IMR-90 (cell line): ENCODE measurements at regions not wholly inside any gene's neighbourhood (a gene's known extent, or its start where the extent isn't known, plus 50 kb on each side); places are given as distances from the start of the nearest gene placed in this dataset.

Experiments used
- ATAC-seq: fragments of 200-7000 bp; cut with Tn5 transposase; 2 replicates; pipeline ENCODE4 v1.9.1; 2020; ENCODE audit warnings: low read depth, mild to moderate bottlenecking, moderate library complexity
- BruUV-seq: library from RNA; stranded (reverse); fragments of 400-500 nt; replicated peaks from 2 replicates; lab custom pipeline; 2021; lab: Mats Ljungman, UMichigan
- CTCF ChIA-PET: fragments of 300-600 bp; formaldehyde crosslinking; extraction: SDS; loops from one replicate; lab custom pipeline; 2021; ENCODE audit warnings: antibody characterized with exemption; lab: Yijun Ruan, JAX
- POLR2A ChIA-PET: fragments of 300-600 bp; sonication (Branson Sonifier 250); formaldehyde crosslinking; loops from one replicate; lab custom pipeline; 2022; ENCODE audit warnings: antibody characterized with exemption; ENCODE audit not compliant: unreplicated experiment; lab: Charles Lee
- DNase-seq: peaks from one replicate; pipeline ENCODE4 v3.0.0; 2013
- H2AFZ ChIP-seq: replicated peaks from 2 replicates; pipeline ENCODE3; 2013; ENCODE audit warnings: low read length, mild to moderate bottlenecking; ENCODE audit not compliant: poor library complexity
- H2AK5ac ChIP-seq: 2 replicates; pipeline ENCODE4 v1.6.1; 2013; ENCODE audit warnings: low read depth, low read length, inconsistent platforms
- H2AK9ac ChIP-seq: replicated peaks from 2 replicates; pipeline ENCODE3; 2013; ENCODE audit warnings: mild to moderate bottlenecking, low read depth, low read length, moderate library complexity; ENCODE audit not compliant: poor library complexity
- H2BK120ac ChIP-seq: 2 replicates; pipeline ENCODE4 v1.6.1; 2013; ENCODE audit warnings: low read depth, low read length, inconsistent platforms
- H2BK15ac ChIP-seq: 3 replicates; pipeline ENCODE4 v1.6.1; 2013; ENCODE audit warnings: low read depth, low read length, inconsistent platforms
- H2BK20ac ChIP-seq: 2 replicates; pipeline ENCODE4 v1.6.1; 2013; ENCODE audit warnings: low read depth, mild to moderate bottlenecking, inconsistent platforms, low read length, moderate library complexity
- H2BK5ac ChIP-seq: 2 replicates; pipeline ENCODE4 v1.6.1; 2013; ENCODE audit warnings: mild to moderate bottlenecking, low read depth, low read length, inconsistent platforms; ENCODE audit not compliant: poor library complexity, severe bottlenecking
- H3K14ac ChIP-seq: replicated peaks from 2 replicates; pipeline ENCODE4 v1.6.1; 2013; ENCODE audit warnings: low read depth, low read length, inconsistent platforms
- H3K18ac ChIP-seq: 2 replicates; pipeline ENCODE4 v1.6.1; 2013; ENCODE audit warnings: low read depth, low read length, control low read depth
- H3K23ac ChIP-seq: 2 replicates; pipeline ENCODE4 v1.6.1; 2013; ENCODE audit warnings: low read depth, low read length, inconsistent platforms
- H3K27ac ChIP-seq: 2 replicates; pipeline ENCODE4 v1.5.1; 2013; ENCODE audit warnings: mild to moderate bottlenecking, control low read depth, low read length; ENCODE audit not compliant: insufficient read depth
- H3K27me3 ChIP-seq: 2 replicates; pipeline ENCODE4 v1.6.1; 2013; ENCODE audit warnings: low read length; ENCODE audit not compliant: control insufficient read depth, insufficient read depth
- H3K36me3 ChIP-seq: 2 replicates; pipeline ENCODE4 v1.6.1; 2013; ENCODE audit warnings: low read length, mixed read lengths; ENCODE audit not compliant: control insufficient read depth, insufficient read depth
- H3K4ac ChIP-seq: 2 replicates; pipeline ENCODE4 v1.6.1; 2013; ENCODE audit warnings: low read depth, low read length, inconsistent platforms
- H3K4me1 ChIP-seq: 2 replicates; pipeline ENCODE4 v1.6.1; 2013; ENCODE audit warnings: low read length, mixed read lengths; ENCODE audit not compliant: control insufficient read depth, insufficient read depth
- H3K4me2 ChIP-seq: 2 replicates; pipeline ENCODE4 v1.6.1; 2013; ENCODE audit warnings: low read depth, mild to moderate bottlenecking, control low read depth, low read length, moderate library complexity
- H3K4me3 ChIP-seq: 2 replicates; pipeline ENCODE4 v1.5.1; 2013; ENCODE audit warnings: low read depth, mild to moderate bottlenecking, control low read depth, low read length, moderate library complexity; ENCODE audit not compliant: insufficient read depth
- H3K56ac ChIP-seq: 2 replicates; pipeline ENCODE4 v1.6.1; 2013; ENCODE audit warnings: low read length, inconsistent platforms; ENCODE audit not compliant: insufficient read depth; ENCODE audit errors: extremely low read depth
- H3K79me1 ChIP-seq, 2 experiments: 2 replicates each; pipeline ENCODE4 v1.6.1; 2013; ENCODE audit warnings: low read length in 2 of 2, inconsistent platforms in 1 of 2, low read depth in 1 of 2
- H3K9ac ChIP-seq: 2 replicates; pipeline ENCODE4 v1.6.1; 2013; ENCODE audit warnings: low read depth, low read length, control low read depth
- H3K9me1 ChIP-seq: 2 replicates; pipeline ENCODE4 v1.6.1; 2013; ENCODE audit warnings: low read length, inconsistent platforms; ENCODE audit not compliant: insufficient read depth
- H3K9me3 ChIP-seq: 2 replicates; pipeline ENCODE4 v1.6.1; 2013; ENCODE audit warnings: low read length; ENCODE audit not compliant: control insufficient read depth, insufficient read depth
- H4K20me1 ChIP-seq: 2 replicates; pipeline ENCODE4 v1.6.1; 2013; ENCODE audit warnings: low read length, inconsistent platforms; ENCODE audit not compliant: insufficient read depth
- H4K5ac ChIP-seq: 2 replicates; pipeline ENCODE4 v1.6.1; 2013; ENCODE audit warnings: mild to moderate bottlenecking, low read depth, low read length, control low read depth
- H4K8ac ChIP-seq, 2 experiments: 2 replicates each; pipeline ENCODE4 v1.6.1; 2013; ENCODE audit warnings: low read depth in 2 of 2, low read length in 2 of 2, control low read depth in 1 of 2, inconsistent platforms in 1 of 2
- H4K91ac ChIP-seq: 2 replicates; pipeline ENCODE4 v1.6.1; 2013; ENCODE audit warnings: low read depth, low read length, inconsistent platforms; ENCODE audit not compliant: insufficient read depth
- BHLHE40 ChIP-seq: fragments of 150-350 bp; IDR thresholded peaks from 2 replicates; pipeline ENCODE4 v1.6.1; 2016; ENCODE audit warnings: mild to moderate bottlenecking, low read depth, low read length
- CHD1 ChIP-seq: IDR thresholded peaks from 2 replicates; pipeline ENCODE4 v1.6.1; 2012; ENCODE audit warnings: low read depth, low read length, improper control_type of control experiment
- FOS ChIP-seq: fragments of 150-350 bp; IDR thresholded peaks from 2 replicates; pipeline ENCODE4 v1.6.1; 2016; ENCODE audit warnings: low read depth, low read length
- POLR2A ChIP-seq: IDR thresholded peaks from 2 replicates; pipeline ENCODE4 v1.6.1; 2012; ENCODE audit warnings: mild to moderate bottlenecking, low read depth, low read length
- RAD21 ChIP-seq: IDR thresholded peaks from 2 replicates; pipeline ENCODE4 v1.6.1; 2012; ENCODE audit warnings: low read length, improper control_type of control experiment
- SMC3 ChIP-seq: fragments of 150-350 bp; IDR thresholded peaks from 2 replicates; pipeline ENCODE4 v1.6.1; 2016; ENCODE audit warnings: low read depth, mild to moderate bottlenecking, antibody characterized with exemption, low read length, moderate library complexity
- WGBS, 2 experiments: methylation state at CpG; one replicate each; pipeline versions ENCODE4 v1.1.5 to v1.1.7; 2013; ENCODE audit warnings: missing lambda C conversion rate in 2 of 2; ENCODE audit not compliant: insufficient read length in 1 of 2; ENCODE audit errors: extremely low coverage in 2 of 2; 5-methylcytosine and 5-hydroxymethylcytosine counted together
- dilution Hi-C: fragments of 300-500 bp; cut with HindIII; formaldehyde crosslinking; loops from one replicate; pipeline ENCODE4 v1.14.3; 2018; ENCODE audit warnings: low sequenced_read_pairs; ENCODE audit not compliant: unreplicated experiment
- in situ Hi-C: fragments of 300-500 bp; cut with MboI; formaldehyde crosslinking; loops from 3 replicates; pipeline ENCODE4 v1.14.3; 2019; ENCODE audit warnings: low sequenced_read_pairs, inconsistent platforms, mixed read lengths
- intact Hi-C: fragments of 100-400 bp; cut with micrococcal nuclease; formaldehyde crosslinking; loops from 2 replicates; pipeline ENCODE4 v1.10.0; 2022
- TF ChIP-seq, protein P1 (sequence below): fragments of 150-350 bp; IDR thresholded peaks from 2 replicates; pipeline ENCODE4 v1.6.1; 2016; ENCODE audit warnings: low read depth, mild to moderate bottlenecking, low read length, moderate library complexity, borderline replicate concordance

DNA sequence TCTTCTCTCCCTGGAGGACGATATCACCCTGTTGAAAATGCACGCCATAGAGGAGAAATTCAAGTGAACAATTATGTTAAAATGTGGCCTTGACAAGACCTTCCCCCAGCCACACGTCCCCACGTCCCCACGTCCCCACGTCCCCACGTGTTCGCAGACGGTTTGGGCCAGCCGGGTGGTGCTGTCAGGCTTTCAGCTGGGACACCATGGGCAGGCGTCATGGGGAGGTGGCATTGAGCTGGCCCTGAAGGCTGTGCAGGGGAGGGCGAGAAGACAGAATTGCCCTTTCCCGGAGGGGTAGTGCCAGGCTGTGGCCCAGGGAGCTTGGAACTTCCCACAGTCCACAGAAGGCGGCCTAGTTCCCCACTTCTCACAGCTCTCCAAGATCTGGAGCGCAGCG, 240.7 kb upstream of the RAB6C start:
- H3K56ac ChIP-seq = no peak overlapping the region
- TF ChIP-seq CHD1 = no peak
- TF ChIP-seq POLR2A = no peak
- no peak for TF ChIP-seq RAD21
- no peak for TF ChIP-seq FOS
- TF ChIP-seq BHLHE40 = no peak
- TF ChIP-seq, protein P1, sequence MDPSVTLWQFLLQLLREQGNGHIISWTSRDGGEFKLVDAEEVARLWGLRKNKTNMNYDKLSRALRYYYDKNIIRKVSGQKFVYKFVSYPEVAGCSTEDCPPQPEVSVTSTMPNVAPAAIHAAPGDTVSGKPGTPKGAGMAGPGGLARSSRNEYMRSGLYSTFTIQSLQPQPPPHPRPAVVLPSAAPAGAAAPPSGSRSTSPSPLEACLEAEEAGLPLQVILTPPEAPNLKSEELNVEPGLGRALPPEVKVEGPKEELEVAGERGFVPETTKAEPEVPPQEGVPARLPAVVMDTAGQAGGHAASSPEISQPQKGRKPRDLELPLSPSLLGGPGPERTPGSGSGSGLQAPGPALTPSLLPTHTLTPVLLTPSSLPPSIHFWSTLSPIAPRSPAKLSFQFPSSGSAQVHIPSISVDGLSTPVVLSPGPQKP = no peak
- TF ChIP-seq SMC3 = no peak
- no peak overlapping the region for H3K18ac ChIP-seq
- no peaks in the 10 kb centered on the region for H3K79me1 ChIP-seq
- ChIA-PET POLR2A (no interaction called here), CTCF (no interaction called here)
- no peak overlapping the region for H3K4me3 ChIP-seq
- BruUV-seq = no TSS peak
- H3K4ac ChIP-seq = no peak overlapping the region
- H2BK5ac ChIP-seq = no peak overlapping the region
- H3K27me3 ChIP-seq = no peaks in the 10 kb centered on the region
- no peak overlapping the region for H4K8ac ChIP-seq
- H3K23ac ChIP-seq = no peak overlapping the region
- in situ Hi-C loops (no loop called here), dilution Hi-C loops (no loop called here), intact Hi-C loops (no loop called here)
- no peak overlapping the region for H4K91ac ChIP-seq
- no peak overlapping the region for H2BK20ac ChIP-seq
- H2BK15ac ChIP-seq = no peak overlapping the region
- no peak overlapping the region for H3K4me2 ChIP-seq
- no peak overlapping the region for H2AK5ac ChIP-seq
- H3K14ac ChIP-seq = no peak overlapping the region
- no peaks in the 10 kb centered on the region for H3K9me1 ChIP-seq
- no peak overlapping the region for H3K9ac ChIP-seq
- WGBS, 2 experiments = no CpG with 5 or more reads among the region's 16 CpGs
- DNase-seq (no peak), ATAC-seq (no peak)
- H2AK9ac ChIP-seq = no peak overlapping the region
- H3K9me3 ChIP-seq = peaks cover 46% of the 10 kb centered on the region
- H2AFZ ChIP-seq = no peak overlapping the region
- H3K27ac ChIP-seq = no peak overlapping the region
- H4K20me1 ChIP-seq = no peaks in the 10 kb centered on the region; the same call in 1 of the 2 replicates
- H3K36me3 ChIP-seq = no peaks in the 10 kb centered on the region
- no peaks in the 10 kb centered on the region for H3K4me1 ChIP-seq
- H4K5ac ChIP-seq = no peak overlapping the region
- no peak overlapping the region for H2BK120ac ChIP-seq
